ENCODE measurements at regions not wholly inside any gene's neighbourhood (a gene's known extent, or its start where the extent isn't known, plus 50 kb on each side); places are given as distances from the start of the nearest gene placed in this dataset.
"Not testable (repeated sequence)": the region's sequence is repeated elsewhere in the genome, so short reads cannot be mapped to it uniquely, and the experiment has no call there.

DNA sequence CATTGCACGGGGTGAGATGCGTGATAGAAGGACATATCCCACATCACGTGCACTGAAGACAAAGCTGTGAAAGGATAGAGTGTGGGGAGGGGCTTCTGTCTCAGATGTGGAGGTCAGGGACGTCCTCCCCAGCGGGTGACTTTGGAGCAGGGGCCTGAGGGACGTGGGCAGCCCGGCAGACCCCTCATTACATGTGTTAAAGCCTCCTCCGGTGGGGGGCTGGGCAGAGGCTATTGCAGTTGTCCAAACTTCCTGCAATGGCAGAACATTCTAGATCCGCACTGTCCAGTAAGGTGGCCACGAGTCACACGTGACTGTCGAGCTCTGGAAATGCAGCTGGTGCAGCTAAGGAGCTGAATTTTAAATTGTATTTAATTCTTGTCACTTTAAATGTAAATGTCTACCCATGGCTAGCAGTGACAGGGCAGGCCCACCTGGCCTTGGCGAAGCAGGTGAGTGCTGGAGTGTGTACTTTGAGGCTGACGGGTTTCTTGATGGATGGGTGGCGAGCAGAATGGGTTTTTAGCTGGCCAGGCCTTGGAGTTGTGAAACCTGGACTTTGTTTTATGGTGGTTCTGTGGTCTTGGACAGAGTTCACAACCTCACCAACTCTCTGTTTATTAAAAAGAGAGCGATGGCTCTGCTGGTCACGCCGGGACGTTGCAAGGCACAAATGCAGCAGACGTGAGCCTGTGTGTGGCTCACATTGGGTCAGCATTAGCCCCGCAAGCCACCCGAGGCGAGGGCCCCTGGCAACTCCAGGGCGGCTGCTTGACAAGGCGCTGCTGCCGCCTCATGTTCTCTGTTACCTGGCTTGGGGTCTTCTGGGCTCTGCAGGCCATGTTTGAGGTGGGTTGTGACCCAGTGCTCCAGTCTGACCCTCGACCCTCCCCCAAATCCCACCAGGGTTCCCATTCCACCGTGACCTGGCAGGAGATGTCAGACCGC lies 177.6 kb downstream of the NPIPB11 start:
- not testable (repeated sequence) for H3K4me3 Mint-ChIP-seq; ATAC-seq (replicated peaks in 1 of 2); H3K36me3 Mint-ChIP-seq (ENCODE audit: insufficient read depth in 2 of 2); H3K27ac Mint-ChIP-seq; H3K9me3 Mint-ChIP-seq; H3K4me1 Mint-ChIP-seq (ENCODE audit: low read depth); DNase-seq; H3K27me3 Mint-ChIP-seq (ENCODE audit: low read depth)

DNA sequence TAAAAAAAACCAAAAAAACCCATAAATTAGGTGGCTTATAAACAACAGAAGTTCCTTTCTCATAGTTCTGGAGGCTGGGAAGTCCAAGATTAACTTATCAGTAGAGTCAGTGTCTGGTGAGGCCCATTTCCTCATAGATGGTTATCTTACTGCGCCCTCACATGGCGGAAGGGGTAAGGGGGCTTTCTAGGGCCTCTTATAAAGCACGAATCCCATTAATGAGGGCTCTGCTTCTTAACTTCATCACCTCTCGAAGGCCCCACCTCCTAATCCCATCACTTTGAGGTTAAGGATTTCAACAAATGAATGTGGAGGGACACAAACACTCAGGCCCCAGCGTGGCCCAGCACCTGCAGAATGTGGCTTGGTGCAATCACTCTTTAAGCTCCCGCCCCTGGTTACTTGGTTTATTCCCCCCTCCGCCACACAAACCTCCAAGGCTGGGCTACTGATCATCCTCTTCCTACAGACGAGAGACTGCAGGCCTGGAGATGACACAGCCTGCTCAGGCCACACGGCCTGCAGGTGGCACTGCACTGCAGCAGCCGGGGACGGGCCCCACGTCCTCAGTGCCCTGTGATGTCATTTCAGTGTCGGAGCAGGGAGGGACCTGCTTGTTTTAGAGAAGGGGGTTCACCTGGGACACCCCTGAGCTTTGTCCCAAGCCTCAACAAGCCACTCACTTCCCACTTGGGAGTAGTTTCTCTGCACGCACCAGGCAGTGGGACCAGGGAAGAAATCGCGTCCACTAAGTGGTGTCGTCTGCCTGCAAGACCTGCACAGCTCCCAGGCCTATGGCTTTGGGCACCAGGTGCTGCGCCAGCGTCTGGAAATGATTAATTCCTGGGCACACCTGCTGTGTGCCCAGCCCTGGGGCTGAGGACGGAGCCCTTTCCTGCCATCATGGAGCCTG lies 178.5 kb downstream of the NPIPB11 start:
- ATAC-seq (replicated peaks in 1 of 2): peak; percentile 92 to 94
- not testable (repeated sequence) for H3K4me3 Mint-ChIP-seq; H3K36me3 Mint-ChIP-seq (ENCODE audit: insufficient read depth in 2 of 2); H3K9me3 Mint-ChIP-seq; H3K27ac Mint-ChIP-seq; H3K4me1 Mint-ChIP-seq (ENCODE audit: low read depth); H3K27me3 Mint-ChIP-seq (ENCODE audit: low read depth)
- DNase-seq: peak; percentile 47 to 52

DNA sequence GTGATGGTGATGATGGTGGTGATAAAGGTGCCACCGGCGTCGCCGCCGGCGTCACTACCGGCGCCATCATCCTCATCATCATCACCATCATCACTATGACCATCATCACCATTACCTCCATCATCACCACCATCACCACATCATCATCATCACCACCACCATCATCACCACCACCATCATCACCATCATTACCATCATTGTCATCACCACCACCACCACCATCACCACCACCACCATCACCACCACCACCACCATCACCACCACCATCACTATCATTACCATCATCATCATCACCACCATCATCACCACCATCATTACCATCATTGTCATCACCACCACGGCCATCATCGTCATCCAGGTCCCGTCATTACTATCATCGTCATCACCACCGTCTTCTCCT lies 179.7 kb downstream of the NPIPB11 start:
- H3K9me3 Mint-ChIP-seq: peaks cover 3 to 10% of the 10 kb centered on the region in 2 donors
- peaks cover 7% of the 10 kb centered on the region for H3K4me1 Mint-ChIP-seq (ENCODE audit: low read depth)
- H3K27me3 Mint-ChIP-seq (ENCODE audit: low read depth): no peaks in the 10 kb centered on the region
- no peak overlapping the region for H3K27ac Mint-ChIP-seq
- DNase-seq (no peak), ATAC-seq (replicated peaks in 1 of 2) (no peak)
- H3K36me3 Mint-ChIP-seq (ENCODE audit: insufficient read depth in 2 of 2): peaks cover 2 to 9% of the 10 kb centered on the region in 2 donors
- H3K4me3 Mint-ChIP-seq: no peak overlapping the region

DNA sequence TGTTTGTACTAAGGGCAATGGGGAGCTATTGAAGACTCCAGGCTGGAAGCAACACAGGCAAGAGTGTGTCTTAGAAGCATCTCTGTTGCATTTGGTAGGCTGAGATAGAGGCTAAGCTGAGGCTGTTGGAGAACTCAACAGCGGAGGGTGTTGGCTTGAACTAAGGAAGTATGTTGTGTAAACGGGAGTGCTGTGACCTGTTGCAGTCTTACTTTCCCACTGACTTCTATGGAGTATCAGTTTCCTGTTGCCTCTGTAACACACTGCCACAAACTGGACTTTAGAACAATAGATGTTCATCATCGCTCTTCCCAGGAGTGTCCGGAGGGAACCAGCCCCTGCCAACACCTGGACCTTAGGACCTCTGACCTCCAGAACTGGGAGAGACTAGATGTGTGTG lies 181.8 kb downstream of the NPIPB11 start:
- not testable (repeated sequence) for ATAC-seq (replicated peaks in 1 of 2); H3K9me3 Mint-ChIP-seq; H3K27ac Mint-ChIP-seq; H3K27me3 Mint-ChIP-seq (ENCODE audit: low read depth); DNase-seq; H3K4me1 Mint-ChIP-seq (ENCODE audit: low read depth); H3K4me3 Mint-ChIP-seq
- H3K36me3 Mint-ChIP-seq (ENCODE audit: insufficient read depth in 2 of 2): peaks cover 6 to 12% of the 10 kb centered on the region in 2 donors

DNA sequence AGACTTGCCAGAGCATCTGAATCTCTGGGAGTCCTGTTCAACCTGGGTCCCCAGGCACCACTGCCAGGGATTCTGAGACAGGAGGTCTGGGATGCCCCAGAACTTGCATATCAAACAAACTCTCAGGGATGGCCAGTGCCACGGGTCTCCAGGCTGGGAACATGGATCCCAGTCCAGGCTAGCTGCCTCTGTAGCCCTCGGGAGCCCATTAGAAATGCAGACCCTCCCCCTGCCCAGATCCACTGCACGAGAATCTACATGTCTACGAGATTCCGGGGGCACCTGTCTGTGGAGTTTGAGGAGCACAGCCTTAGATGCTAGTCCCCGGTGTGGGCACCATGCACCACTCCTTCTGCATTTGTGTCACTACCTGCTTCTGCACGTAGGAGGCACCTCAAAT lies 183.9 kb downstream of the NPIPB11 start:
- not testable (repeated sequence) for ATAC-seq (replicated peaks in 1 of 2); H3K4me3 Mint-ChIP-seq; H3K4me1 Mint-ChIP-seq (ENCODE audit: low read depth); H3K27ac Mint-ChIP-seq; H3K27me3 Mint-ChIP-seq (ENCODE audit: low read depth); DNase-seq
- peaks cover 16 to 21% of the 10 kb centered on the region in 2 donors for H3K36me3 Mint-ChIP-seq (ENCODE audit: insufficient read depth in 2 of 2)
- peaks cover 6 to 15% of the 10 kb centered on the region in 2 donors for H3K9me3 Mint-ChIP-seq

DNA sequence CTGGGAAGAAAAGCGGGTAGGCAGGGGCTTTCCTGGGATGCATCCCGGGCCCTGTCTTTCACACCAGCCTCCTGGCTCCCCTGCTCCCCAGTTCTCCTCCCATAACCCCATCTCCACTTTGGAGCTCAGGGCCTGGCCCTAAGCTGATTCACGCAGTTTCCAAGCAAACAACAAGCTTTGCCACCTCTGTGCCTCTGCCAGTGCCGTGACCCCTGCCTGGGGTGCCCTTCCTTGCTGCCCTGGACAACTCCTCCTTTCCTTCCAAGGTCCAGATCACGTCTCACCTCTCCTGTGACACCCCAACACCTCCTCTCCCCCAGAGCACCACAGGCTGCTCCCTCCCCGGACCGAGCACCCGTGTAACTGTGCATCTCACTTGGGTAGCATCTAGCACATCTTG lies 184.5 kb downstream of the NPIPB11 start:
- not testable (repeated sequence) for H3K27ac Mint-ChIP-seq; H3K27me3 Mint-ChIP-seq (ENCODE audit: low read depth); H3K4me3 Mint-ChIP-seq; DNase-seq; H3K4me1 Mint-ChIP-seq (ENCODE audit: low read depth); ATAC-seq (replicated peaks in 1 of 2)
- peaks cover 16 to 21% of the 10 kb centered on the region in 2 donors for H3K36me3 Mint-ChIP-seq (ENCODE audit: insufficient read depth in 2 of 2)
- H3K9me3 Mint-ChIP-seq: peaks cover 6 to 15% of the 10 kb centered on the region in 2 donors

DNA sequence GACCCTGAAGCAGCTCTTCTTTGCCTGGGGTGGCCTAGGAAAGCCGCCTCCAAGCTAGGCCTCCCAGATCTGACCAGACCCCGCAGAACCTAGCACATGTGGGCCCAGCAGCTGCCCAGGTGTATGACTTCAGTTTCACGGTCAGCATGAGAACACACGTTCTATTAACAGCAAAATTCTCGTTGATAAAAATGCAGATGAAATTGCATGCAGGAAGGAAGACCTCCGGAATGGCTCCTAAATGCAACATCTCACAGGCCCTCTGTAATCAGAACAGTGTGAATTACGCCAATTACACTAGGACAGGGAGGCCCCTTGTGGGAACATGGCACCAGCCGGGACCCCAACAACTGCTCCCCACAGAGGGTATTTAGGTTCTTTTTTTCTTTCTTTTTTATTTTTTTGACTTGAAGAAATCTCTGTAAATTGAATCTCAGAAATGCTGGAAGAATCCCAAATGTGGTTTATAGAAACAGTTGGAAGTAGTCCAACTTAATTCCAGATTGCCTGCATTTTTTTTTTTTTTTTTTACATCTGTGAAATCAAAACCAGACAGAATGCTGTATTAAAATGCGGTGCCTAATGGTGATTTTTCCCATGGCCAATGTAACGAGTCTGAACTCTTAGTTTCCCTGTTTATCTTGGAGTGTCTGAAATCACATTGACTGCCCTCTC lies 185.1 kb downstream of the NPIPB11 start:
- H3K9me3 Mint-ChIP-seq; H3K27me3 Mint-ChIP-seq (ENCODE audit: low read depth); H3K4me3 Mint-ChIP-seq; H3K27ac Mint-ChIP-seq; DNase-seq; H3K4me1 Mint-ChIP-seq (ENCODE audit: low read depth); ATAC-seq (replicated peaks in 1 of 2): not testable (repeated sequence)
- H3K36me3 Mint-ChIP-seq (ENCODE audit: insufficient read depth in 2 of 2): peaks cover 15 to 17% of the 10 kb centered on the region in 2 donors

DNA sequence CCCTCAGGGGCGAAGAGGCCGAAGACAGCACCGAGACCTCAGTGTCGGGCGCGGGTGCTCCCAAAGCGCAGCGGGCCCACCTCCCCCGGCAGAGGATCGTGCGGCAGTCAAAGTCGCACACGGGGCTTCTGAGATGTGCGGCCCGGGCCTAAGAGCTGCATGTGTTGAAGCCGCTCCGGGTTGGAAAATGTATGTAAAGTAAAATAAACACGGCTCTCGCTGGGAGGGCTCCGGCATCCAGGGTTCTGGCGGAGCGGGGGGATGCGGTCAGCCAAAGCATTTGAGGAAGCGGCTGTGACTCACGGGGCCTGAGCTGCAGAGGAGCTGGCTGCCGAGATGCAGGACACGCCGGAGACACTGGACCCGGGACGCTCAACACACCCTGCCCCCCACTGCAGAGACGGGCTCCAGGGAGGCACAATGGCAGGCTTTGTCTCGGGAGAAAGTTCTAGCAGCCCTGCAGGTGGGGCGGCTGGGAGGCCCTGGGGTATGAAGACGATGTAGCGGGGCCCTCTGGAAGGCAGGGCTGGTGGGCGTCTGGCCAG lies 185.8 kb downstream of the NPIPB11 start:
- not testable (repeated sequence) for H3K9me3 Mint-ChIP-seq; DNase-seq; H3K4me1 Mint-ChIP-seq (ENCODE audit: low read depth); H3K27ac Mint-ChIP-seq; ATAC-seq (replicated peaks in 1 of 2); H3K4me3 Mint-ChIP-seq; H3K27me3 Mint-ChIP-seq (ENCODE audit: low read depth)
- H3K36me3 Mint-ChIP-seq (ENCODE audit: insufficient read depth in 2 of 2): peaks cover 13 to 17% of the 10 kb centered on the region in 2 donors

DNA sequence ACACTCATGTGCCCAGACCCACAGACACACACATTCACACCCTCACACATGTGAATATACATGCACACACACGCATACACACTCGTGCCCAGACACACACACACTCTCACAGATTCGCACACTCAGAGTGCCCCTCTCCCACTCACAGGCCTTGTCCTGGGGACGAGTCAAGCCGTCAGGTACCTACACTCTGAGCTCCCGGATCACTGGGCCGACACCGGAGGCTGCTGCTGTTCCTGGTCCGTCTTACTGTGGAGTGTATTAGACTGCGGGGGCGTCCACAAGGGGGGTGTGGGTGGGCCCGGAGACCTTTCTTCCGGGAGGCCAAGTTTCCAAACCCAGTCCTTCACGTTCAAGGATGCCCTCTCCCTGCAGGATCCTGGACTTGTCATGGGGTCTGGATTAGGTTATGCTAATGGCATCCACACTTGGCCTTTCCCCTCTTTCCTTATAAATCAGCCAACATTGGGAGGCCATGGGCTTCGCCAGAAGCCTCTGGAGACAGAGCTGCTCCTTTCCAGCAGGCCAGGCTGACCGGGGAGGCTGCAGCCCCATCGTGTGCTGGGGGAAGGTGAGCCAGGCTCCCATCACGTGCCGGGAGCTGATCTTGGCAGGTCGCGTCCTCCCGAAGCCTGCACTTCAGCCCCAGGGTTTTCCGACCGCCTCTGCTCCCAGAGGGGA lies 186.4 kb downstream of the NPIPB11 start:
- H3K4me1 Mint-ChIP-seq (ENCODE audit: low read depth); ATAC-seq (replicated peaks in 1 of 2); H3K4me3 Mint-ChIP-seq; H3K9me3 Mint-ChIP-seq; DNase-seq; H3K27ac Mint-ChIP-seq; H3K27me3 Mint-ChIP-seq (ENCODE audit: low read depth): not testable (repeated sequence)
- H3K36me3 Mint-ChIP-seq (ENCODE audit: insufficient read depth in 2 of 2): peaks cover 13 to 17% of the 10 kb centered on the region in 2 donors

DNA sequence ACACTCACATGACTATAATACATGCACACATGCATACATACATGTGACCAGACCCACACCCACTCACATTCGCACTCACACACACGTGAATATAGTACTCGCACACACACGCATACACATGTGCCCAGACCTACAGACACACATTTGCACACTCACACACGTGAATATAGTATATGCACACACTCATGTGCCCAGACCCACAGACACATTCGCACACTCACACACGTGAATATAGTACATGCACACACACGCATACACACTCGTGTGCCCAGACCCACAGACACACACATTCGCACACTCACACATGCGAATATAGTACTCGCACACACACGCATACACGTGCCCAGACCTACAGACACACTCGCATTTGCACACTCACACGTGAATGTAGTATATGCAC lies 186.9 kb downstream of the NPIPB11 start:
- H3K9me3 Mint-ChIP-seq; H3K27me3 Mint-ChIP-seq (ENCODE audit: low read depth); H3K4me1 Mint-ChIP-seq (ENCODE audit: low read depth); H3K27ac Mint-ChIP-seq; DNase-seq; H3K4me3 Mint-ChIP-seq; ATAC-seq (replicated peaks in 1 of 2): not testable (repeated sequence)
- H3K36me3 Mint-ChIP-seq (ENCODE audit: insufficient read depth in 2 of 2): peaks cover 13 to 17% of the 10 kb centered on the region in 2 donors

DNA sequence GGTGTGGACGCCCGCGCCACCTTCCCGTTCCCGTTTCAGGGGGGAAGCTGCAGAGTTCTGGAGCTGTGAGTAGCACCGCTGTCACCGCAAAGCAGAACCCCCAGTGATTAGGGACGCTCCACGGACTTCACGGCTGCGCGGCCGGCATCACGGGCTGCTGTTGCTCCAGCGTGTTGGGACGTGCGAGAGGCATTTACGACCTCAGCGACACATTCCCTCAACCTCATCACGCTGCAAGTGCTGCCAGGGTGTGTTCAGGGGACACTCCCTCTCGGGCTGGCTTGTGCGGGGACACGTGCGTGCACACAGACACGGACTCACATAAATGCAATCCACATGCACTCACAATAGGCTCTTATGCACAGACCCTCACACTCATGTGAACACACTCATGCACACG lies 187.9 kb downstream of the NPIPB11 start:
- not testable (repeated sequence) for H3K4me3 Mint-ChIP-seq

DNA sequence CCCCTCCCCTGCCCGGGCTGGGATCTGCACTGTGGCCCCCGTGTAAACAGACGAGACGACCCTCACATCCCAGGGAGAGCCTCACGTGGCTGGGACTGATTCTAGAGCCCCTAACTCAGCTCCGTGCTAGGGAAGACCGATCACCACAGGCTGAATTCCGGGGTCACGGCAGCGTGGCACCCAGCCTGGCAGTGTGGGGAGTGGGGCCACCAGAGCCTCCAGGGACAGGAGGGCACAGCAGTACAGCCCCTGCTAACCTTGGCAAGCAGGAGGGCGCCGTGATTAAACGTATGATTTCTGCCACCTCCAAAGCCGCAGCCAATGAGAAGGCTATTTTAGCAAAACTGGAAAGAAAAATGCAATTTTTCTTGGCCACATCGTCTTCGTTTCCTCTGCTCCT lies 188.3 kb downstream of the NPIPB11 start:
- not testable (repeated sequence) for H3K4me1 Mint-ChIP-seq (ENCODE audit: low read depth)
- H3K36me3 Mint-ChIP-seq (ENCODE audit: insufficient read depth in 2 of 2): peaks cover 12 to 16% of the 10 kb centered on the region in 2 donors

More for the DNA sequence above, 187.9 kb downstream of the NPIPB11 start:
- not testable (repeated sequence) for H3K4me1 Mint-ChIP-seq (ENCODE audit: low read depth); ATAC-seq (replicated peaks in 1 of 2); H3K9me3 Mint-ChIP-seq; H3K27ac Mint-ChIP-seq; DNase-seq; H3K27me3 Mint-ChIP-seq (ENCODE audit: low read depth)
- peaks cover 14 to 15% of the 10 kb centered on the region in 2 donors for H3K36me3 Mint-ChIP-seq (ENCODE audit: insufficient read depth in 2 of 2)

More for the DNA sequence above, 188.3 kb downstream of the NPIPB11 start:
- not testable (repeated sequence) for H3K4me3 Mint-ChIP-seq; H3K27me3 Mint-ChIP-seq (ENCODE audit: low read depth); ATAC-seq (replicated peaks in 1 of 2); DNase-seq; H3K27ac Mint-ChIP-seq; H3K9me3 Mint-ChIP-seq

All from activated T-cell treated with anti-CD3 and anti-CD28 coated beads, Interleukin-2, amount 50 U/mL, for 72 hours (primary cell).